ENCODE measurements at regions not wholly inside any gene's neighbourhood (a gene's known extent, or its start where the extent isn't known, plus 50 kb on each side); places are given as distances from the start of the nearest gene placed in this dataset.

DNA sequence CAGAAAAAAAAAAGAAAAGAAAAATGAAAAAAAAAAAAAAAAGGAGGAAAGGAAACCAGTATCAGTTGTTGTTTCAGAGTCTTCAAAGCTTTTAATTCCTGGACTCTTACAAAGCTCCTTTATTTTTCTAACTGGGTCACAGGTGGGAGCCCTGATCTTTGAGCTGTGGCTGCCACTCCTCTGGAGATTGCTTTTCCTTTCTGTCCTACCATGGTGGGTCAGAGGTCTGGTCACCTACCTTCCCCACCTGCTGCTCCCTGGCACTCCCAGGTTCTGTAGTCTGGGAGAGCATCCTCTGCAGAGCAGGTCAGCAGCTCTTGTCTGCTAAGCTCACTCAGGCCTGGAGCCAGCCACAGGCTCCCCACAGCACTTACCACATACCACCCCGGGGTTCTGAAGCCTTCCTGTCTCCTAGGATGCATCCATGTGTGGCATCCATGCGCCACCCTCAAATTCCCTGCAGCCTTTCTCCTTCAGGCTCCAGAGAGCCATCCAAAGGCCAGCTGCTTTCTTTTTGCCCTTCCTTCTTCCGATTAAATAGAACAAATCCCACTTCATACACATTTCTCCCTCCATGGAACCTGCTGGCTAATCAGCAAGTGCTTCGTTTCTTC is 73.2 kb upstream of the TPK1 start:
- Histone ChIP-seq H3K9me3 (replicated peaks; ENCODE audit: control insufficient read depth, low read depth, low read length) (no peaks in the 10 kb centered on the region), H3K27ac (ENCODE audit: low read length) (no peak overlapping the region), H3K4me3 (ENCODE audit: low read length) (no peak overlapping the region), H3K36me3 (ENCODE audit: control insufficient read depth, insufficient read depth, low read length) (no peaks in the 10 kb centered on the region), H3K4me1 (ENCODE audit: control insufficient read depth, insufficient read depth, low read length) (no peaks in the 10 kb centered on the region), H3K27me3 (ENCODE audit: control insufficient read depth, insufficient read depth, low read length) (no peaks in the 10 kb centered on the region)
- DNase-seq: no peak
- WGBS (ENCODE audit: insufficient coverage): 88% methylated on average over 3 of the region's 4 CpGs

DNA sequence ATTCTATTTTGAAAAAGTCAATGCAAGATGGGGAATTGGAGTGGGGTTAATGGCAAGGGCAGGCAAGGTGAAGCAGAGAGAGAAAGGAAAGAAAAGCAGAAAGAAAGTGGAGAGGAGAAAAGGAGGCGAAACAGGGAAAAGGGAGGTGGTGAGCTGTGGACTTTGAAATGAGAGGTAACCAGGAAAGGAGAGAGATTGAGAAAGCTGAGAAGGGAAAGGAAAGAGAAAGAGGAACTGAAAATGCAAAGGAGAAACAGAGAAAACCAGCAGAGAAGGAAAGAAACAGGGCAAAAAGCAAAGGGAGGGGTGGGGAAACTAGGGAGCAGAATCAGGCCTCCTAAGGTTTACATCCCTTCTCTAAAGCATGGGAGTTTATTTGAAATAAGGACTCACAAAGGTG is 72.5 kb upstream of the TPK1 start:
- Histone ChIP-seq H3K4me3 (ENCODE audit: low read length) (no peak overlapping the region), H3K4me1 (ENCODE audit: control insufficient read depth, insufficient read depth, low read length) (no peaks in the 10 kb centered on the region), H3K27ac (ENCODE audit: low read length) (no peak overlapping the region), H3K9me3 (replicated peaks; ENCODE audit: control insufficient read depth, low read depth, low read length) (no peaks in the 10 kb centered on the region), H3K27me3 (ENCODE audit: control insufficient read depth, insufficient read depth, low read length) (no peaks in the 10 kb centered on the region), H3K36me3 (ENCODE audit: control insufficient read depth, insufficient read depth, low read length) (no peaks in the 10 kb centered on the region)
- DNase-seq: no peak
- 90% methylated on average over 1 of the region's 1 CpG for WGBS (ENCODE audit: insufficient coverage)

GRCh38 chr7:144907577-144907976 is 71.7 kb upstream of the TPK1 start:
- no peaks in the 10 kb centered on the region for H3K27me3 ChIP-seq (ENCODE audit: control insufficient read depth, insufficient read depth, low read length)
- no peak overlapping the region for H3K4me3 ChIP-seq (ENCODE audit: low read length)
- H3K9me3 ChIP-seq (replicated peaks; ENCODE audit: control insufficient read depth, low read depth, low read length): no peaks in the 10 kb centered on the region
- no peaks in the 10 kb centered on the region for H3K4me1 ChIP-seq (ENCODE audit: control insufficient read depth, insufficient read depth, low read length)
- no peaks in the 10 kb centered on the region for H3K36me3 ChIP-seq (ENCODE audit: control insufficient read depth, insufficient read depth, low read length)
- no peak overlapping the region for H3K27ac ChIP-seq (ENCODE audit: low read length)
- no CpG with 5 or more reads among the region's 4 CpGs for WGBS (ENCODE audit: insufficient coverage)
- no peak for DNase-seq

DNA sequence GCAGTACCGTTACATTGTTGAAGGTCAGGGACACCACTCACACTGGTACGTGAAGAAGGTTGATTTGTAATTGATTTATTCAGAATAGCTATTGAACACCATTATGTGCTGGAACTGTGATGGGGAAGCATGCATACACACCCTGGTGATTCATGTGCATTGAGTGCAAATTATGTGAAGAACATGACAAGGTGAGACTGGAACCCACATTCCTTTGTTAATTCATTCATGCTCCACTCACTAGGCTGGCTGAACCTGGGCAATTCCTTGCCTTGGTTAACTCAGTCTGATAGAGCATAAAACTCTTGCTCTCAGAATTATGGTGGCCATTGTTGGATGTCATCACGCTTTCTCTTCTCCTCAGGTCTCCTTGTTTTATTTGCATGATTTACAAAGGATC is 67.3 kb upstream of the TPK1 start:
- no peaks in the 10 kb centered on the region for H3K36me3 ChIP-seq (ENCODE audit: control insufficient read depth, insufficient read depth, low read length)
- H3K4me3 ChIP-seq (ENCODE audit: low read length): no peak overlapping the region
- no peaks in the 10 kb centered on the region for H3K4me1 ChIP-seq (ENCODE audit: control insufficient read depth, insufficient read depth, low read length)
- H3K9me3 ChIP-seq (replicated peaks; ENCODE audit: control insufficient read depth, low read depth, low read length): no peaks in the 10 kb centered on the region
- no peak overlapping the region for H3K27ac ChIP-seq (ENCODE audit: low read length)
- no peak for DNase-seq
- 75% methylated on average over 2 of the region's 3 CpGs for WGBS (ENCODE audit: insufficient coverage)
- H3K27me3 ChIP-seq (ENCODE audit: control insufficient read depth, insufficient read depth, low read length): no peaks in the 10 kb centered on the region

DNA sequence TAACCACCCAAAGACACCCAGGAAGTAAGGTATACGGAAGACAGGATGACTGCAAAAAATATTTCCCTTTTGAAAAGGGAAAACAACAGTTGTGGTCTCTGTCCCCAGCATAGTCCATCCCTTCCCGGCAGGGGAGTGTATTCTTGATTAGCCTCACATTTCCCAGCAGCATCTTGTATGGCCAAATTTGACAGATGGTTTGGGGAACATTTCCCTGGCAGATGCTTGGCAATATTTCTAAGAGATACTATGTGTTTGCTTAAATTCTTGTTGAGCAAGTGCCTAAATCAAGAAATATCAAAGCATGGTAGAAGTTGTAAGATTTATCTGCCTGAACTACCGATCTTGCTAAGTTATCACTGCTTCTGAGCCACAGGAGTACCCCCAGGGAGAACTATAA is 56.9 kb upstream of the TPK1 start:
- 60% methylated on average over 1 of the region's 3 CpGs for WGBS (ENCODE audit: insufficient coverage)
- DNase-seq: no peak
- H3K4me1 ChIP-seq (ENCODE audit: control insufficient read depth, insufficient read depth, low read length): no peaks in the 10 kb centered on the region
- H3K27me3 ChIP-seq (ENCODE audit: control insufficient read depth, insufficient read depth, low read length): no peaks in the 10 kb centered on the region
- H3K4me3 ChIP-seq (ENCODE audit: low read length): no peak overlapping the region
- H3K27ac ChIP-seq (ENCODE audit: low read length): no peak overlapping the region
- H3K9me3 ChIP-seq (replicated peaks; ENCODE audit: control insufficient read depth, low read depth, low read length): no peaks in the 10 kb centered on the region
- no peaks in the 10 kb centered on the region for H3K36me3 ChIP-seq (ENCODE audit: control insufficient read depth, insufficient read depth, low read length)

Data from muscle of leg (tissue), 3 donors.